Parathyroid adenoma (tissue), 2 donors: ENCODE measurements at regions not wholly inside any gene's neighbourhood (a gene's known extent, or its start where the extent isn't known, plus 50 kb on each side); places are given as distances from the start of the nearest gene placed in this dataset.
"Not testable (repeated sequence)": the region's sequence is repeated elsewhere in the genome, so short reads cannot be mapped to it uniquely, and the experiment has no call there.

Experiments used
- H2AFZ ChIP-seq: fragments of 300-600 bp; sonication (generic); one replicate; pipeline ENCODE4 v1.7.0; 2017; ENCODE audit warnings: antibody characterized with exemption, mild to moderate bottlenecking
- H3K27ac ChIP-seq: fragments of 300-600 bp; sonication (generic); one replicate; pipeline ENCODE4 v1.7.0; 2017
- H3K27me3 ChIP-seq: fragments of 300-600 bp; sonication (generic); one replicate; pipeline ENCODE4 v1.7.0; 2017; ENCODE audit warnings: low read length; ENCODE audit not compliant: control insufficient read depth, insufficient read depth
- H3K36me3 ChIP-seq: fragments of 300-600 bp; sonication (generic); one replicate; pipeline ENCODE4 v1.7.0; 2017; ENCODE audit warnings: low read length; ENCODE audit not compliant: control insufficient read depth, insufficient read depth
- H3K4me1 ChIP-seq: fragments of 300-600 bp; sonication (generic); one replicate; pipeline ENCODE4 v1.7.0; 2017; ENCODE audit warnings: control low read depth
- H3K4me2 ChIP-seq: fragments of 300-600 bp; sonication (generic); one replicate; pipeline ENCODE4 v1.7.0; 2017; ENCODE audit warnings: low read length
- H3K4me3 ChIP-seq: fragments of 300-600 bp; sonication (generic); one replicate; pipeline ENCODE4 v1.7.0; 2017; ENCODE audit warnings: low read depth, low read length
- H3K79me2 ChIP-seq: fragments of 300-600 bp; sonication (generic); one replicate; pipeline ENCODE4 v1.7.0; 2017; ENCODE audit warnings: control low read depth
- H3K9ac ChIP-seq: fragments of 300-600 bp; sonication (generic); one replicate; pipeline ENCODE4 v1.7.0; 2017; ENCODE audit warnings: mild to moderate bottlenecking
- H3K9me3 ChIP-seq: fragments of 300-600 bp; sonication (generic); one replicate; pipeline ENCODE4 v1.7.0; 2017; ENCODE audit warnings: low read length; ENCODE audit not compliant: control insufficient read depth
- CTCF ChIP-seq: fragments of 300-600 bp; sonication (generic); IDR thresholded peaks from one replicate; pipeline ENCODE4 v1.7.0; 2017; ENCODE audit warnings: antibody characterized with exemption, mild to moderate bottlenecking
- donor health status: primary hyperparathyroidism.

- Histone ChIP-seq H3K4me3 (no peak overlapping the region), H2AFZ (no peak overlapping the region), H3K9ac (no peak overlapping the region), H3K27ac (no peak overlapping the region), H3K79me2 (no peaks in the 10 kb centered on the region), H3K36me3 (no peaks in the 10 kb centered on the region), H3K4me2 (no peak overlapping the region), H3K9me3 (peaks cover 3% of the 10 kb centered on the region), H3K27me3 (no peaks in the 10 kb centered on the region), H3K4me1 (no peaks in the 10 kb centered on the region)
- TF ChIP-seq CTCF: no peak
These were observed 87.0 kb upstream of the NECTIN3 start for GRCh38 chr3:110984456-110985250.

DNA sequence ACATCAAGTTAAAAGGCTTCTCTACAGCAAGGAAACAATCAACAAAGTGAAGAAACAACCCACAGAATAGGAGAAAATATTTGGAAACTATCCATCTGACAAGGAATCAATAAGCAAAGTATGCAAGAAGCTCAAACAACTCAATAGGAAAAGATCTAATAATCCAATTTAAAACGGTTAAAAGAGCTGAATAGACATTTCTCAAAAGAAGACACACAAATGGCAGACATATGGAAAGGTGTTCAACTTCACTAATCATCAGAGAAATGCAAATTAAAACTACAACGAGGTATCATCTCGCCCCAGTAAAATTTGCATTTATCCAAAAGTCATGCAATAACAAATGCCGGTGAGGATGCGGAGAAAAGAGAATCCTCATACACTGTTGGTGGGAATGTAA, 82.2 kb upstream of the NECTIN3 start:
- Histone ChIP-seq H3K4me3 (no peak overlapping the region), H3K27ac (no peak overlapping the region), H3K27me3 (no peaks in the 10 kb centered on the region), H3K36me3 (no peaks in the 10 kb centered on the region), H3K79me2 (no peaks in the 10 kb centered on the region), H2AFZ (no peak overlapping the region), H3K9ac (no peak overlapping the region), H3K4me2 (no peak overlapping the region), H3K4me1 (no peaks in the 10 kb centered on the region), H3K9me3 (peaks cover 3% of the 10 kb centered on the region)
- no peak for TF ChIP-seq CTCF

- H3K9me3 ChIP-seq: no peaks in the 10 kb centered on the region
- H3K4me2 ChIP-seq: no peak overlapping the region
- no peak overlapping the region for H3K9ac ChIP-seq
- no peak overlapping the region for H3K4me3 ChIP-seq
- H3K36me3 ChIP-seq: no peaks in the 10 kb centered on the region
- no peaks in the 10 kb centered on the region for H3K4me1 ChIP-seq
- H3K27ac ChIP-seq: no peak overlapping the region
- no peaks in the 10 kb centered on the region for H3K79me2 ChIP-seq
- no peak overlapping the region for H2AFZ ChIP-seq
- no peaks in the 10 kb centered on the region for H3K27me3 ChIP-seq
- no peak for TF ChIP-seq CTCF
These were observed 76.0 kb upstream of the NECTIN3 start for GRCh38 chr3:110995461-110996231.

DNA sequence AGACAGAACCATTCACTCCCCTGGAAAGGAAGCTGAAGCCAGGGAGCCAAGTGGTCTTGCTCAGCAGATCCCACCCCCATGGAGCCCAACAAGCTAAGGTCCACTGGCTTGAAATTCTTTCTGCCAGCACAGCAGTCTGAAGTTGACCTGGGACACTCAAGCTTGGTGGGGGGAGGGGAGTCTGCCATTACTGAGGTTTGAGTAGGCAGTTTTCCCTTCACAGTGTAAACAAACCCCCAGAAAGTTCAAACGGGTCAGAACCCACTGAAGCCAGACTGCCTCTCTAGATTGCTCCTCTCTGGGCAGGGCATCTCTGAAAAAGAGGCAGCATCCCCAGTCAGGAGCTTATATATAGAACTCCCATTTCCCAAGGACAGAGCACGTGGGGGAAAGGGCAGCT, 72.8 kb upstream of the NECTIN3 start:
- not testable (repeated sequence) for H3K79me2 ChIP-seq, H3K9me3 ChIP-seq, H3K9ac ChIP-seq, H3K27me3 ChIP-seq, H2AFZ ChIP-seq, H3K4me2 ChIP-seq, H3K4me3 ChIP-seq, H3K36me3 ChIP-seq, H3K27ac ChIP-seq, H3K4me1 ChIP-seq

DNA sequence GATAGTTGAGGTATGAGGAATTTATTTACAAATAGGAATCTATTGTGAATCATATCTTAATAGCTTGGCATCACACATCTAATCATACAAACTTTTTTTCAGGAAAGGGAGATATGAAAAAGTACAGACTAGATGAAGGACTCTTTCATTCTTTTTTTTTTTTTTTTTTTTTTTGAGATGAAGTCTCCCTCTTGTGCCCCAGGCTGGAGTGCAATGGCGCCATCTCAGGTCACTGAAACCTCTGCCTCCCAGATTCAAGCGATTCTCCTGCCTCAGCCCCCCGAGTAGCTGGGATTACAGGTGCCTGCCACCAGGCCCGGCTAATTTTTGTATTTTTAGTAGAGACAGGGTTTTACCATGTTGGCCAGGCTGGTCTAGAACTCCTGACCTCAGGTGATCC, 65.1 kb upstream of the NECTIN3 start:
- not testable (repeated sequence) for H3K36me3 ChIP-seq, H3K4me2 ChIP-seq, H3K27me3 ChIP-seq, H3K4me1 ChIP-seq, H3K9ac ChIP-seq, H3K4me3 ChIP-seq, H3K9me3 ChIP-seq, H3K27ac ChIP-seq, H2AFZ ChIP-seq, H3K79me2 ChIP-seq
